Stimulated activated naive CD4-positive, alpha-beta T cell (primary cell): ENCODE measurements at regions not wholly inside any gene's neighbourhood (a gene's known extent, or its start where the extent isn't known, plus 50 kb on each side); places are given as distances from the start of the nearest gene placed in this dataset.
"Not testable (repeated sequence)": the region's sequence is repeated elsewhere in the genome, so short reads cannot be mapped to it uniquely, and the experiment has no call there.

ENCODE experiments used
- DNase-seq, 6 experiments: peaks; one replicate each; lab custom pipeline; 2025; lab: John Stamatoyannopoulos, UW

DNA sequence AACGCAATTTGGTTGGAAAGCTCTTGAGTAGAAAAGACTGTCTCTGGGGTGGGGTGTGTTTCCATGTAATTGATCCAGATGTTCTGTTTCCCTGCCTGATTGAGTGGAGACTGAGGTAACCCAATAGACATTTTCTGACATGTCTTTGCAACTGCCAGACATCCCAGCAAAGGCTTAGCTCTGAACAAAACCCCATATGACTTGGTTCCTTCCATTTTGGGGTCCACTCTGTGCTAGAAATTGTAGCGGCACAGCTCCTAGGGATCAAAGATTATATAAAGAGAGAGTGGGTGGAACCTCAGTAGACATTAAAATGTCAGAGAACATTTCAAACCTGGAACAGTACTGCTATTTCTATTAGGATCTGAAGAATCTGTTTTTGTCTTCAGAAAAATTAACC lies 189.3 kb downstream of the EDN1 start:
- DNase-seq = no peak

- no peak for DNase-seq
Measured at GRCh38 chr6:12479881-12480280, 189.7 kb downstream of the EDN1 start.

GRCh38 chr6:12480379-12480778 lies 190.2 kb downstream of the EDN1 start:
- DNase-seq = no peak

- DNase-seq = no peak
Measured at GRCh38 chr6:12481292-12481691, 191.1 kb downstream of the EDN1 start.

DNA sequence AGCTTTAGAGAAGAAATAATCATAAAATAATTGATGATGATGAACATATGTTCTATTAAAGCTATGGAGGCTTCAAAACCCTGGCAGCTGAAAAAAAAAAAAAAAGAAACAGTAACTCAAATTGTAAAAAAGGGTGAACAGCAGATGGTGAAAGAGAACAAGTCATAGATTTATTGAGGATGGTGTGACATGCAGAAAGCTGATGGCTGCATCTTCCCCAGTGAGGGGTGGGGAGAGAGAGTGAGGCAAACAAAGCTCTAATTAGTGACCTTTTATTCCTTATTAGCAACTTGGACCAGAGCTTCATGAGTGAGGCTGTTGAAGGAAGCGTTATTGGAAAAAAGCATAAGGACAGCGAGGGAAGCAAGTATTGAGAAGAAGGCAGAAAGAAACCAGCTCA lies 191.7 kb downstream of the EDN1 start:
- no peak for DNase-seq

GRCh38 chr6:12482386-12483375 lies 192.5 kb downstream of the EDN1 start:
- DNase-seq = no peak

- no peak for DNase-seq
Measured at GRCh38 chr6:12483712-12484111, 193.6 kb downstream of the EDN1 start.

DNA sequence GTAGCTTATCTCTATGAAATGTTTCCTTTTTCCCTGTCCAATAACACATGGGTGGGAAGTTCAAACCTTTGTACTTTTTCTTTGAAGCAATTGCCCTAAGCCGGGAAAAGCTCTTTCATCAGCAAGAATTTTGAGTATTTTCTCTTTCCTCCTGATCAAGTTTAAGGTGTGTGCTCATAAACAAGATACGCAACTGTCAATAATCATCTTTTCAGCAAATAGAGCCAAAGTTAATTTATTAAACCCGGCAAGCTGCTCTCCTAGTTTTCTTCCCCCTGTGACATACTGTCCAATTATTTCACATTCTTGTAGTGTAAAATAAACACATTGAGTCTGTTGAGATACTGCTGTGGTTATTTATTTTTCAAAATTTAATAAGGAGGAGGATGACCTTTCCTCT lies 194.4 kb downstream of the EDN1 start:
- DNase-seq = no peak

DNA sequence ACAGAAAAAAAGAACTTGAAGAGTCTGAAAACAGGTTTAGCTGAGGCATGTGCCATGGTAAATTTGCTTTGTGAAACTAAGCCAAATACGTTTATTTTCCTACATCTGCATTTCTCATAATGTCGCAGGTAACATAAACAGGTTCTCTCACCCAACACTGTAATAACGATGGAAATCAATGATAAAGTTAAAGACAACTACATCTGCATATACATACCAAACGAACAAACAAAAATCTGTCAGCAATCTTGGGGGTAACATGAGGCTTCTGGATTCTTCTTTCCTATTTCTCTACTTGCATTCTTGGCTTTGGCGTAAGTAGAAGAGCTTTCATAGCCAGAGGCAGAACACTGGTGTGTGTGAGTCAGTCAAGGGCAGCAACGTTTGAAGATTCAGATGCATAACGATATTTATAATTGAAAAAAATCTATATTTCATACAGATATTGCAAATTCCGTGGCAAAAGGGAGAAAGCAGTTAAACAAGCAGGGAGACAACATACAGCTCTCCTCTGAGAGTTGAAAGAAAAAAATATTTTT lies 195.1 kb downstream of the EDN1 start:
- DNase-seq = no peak

GRCh38 chr6:12485837-12486236 lies 195.7 kb downstream of the EDN1 start:
- DNase-seq = no peak

DNA sequence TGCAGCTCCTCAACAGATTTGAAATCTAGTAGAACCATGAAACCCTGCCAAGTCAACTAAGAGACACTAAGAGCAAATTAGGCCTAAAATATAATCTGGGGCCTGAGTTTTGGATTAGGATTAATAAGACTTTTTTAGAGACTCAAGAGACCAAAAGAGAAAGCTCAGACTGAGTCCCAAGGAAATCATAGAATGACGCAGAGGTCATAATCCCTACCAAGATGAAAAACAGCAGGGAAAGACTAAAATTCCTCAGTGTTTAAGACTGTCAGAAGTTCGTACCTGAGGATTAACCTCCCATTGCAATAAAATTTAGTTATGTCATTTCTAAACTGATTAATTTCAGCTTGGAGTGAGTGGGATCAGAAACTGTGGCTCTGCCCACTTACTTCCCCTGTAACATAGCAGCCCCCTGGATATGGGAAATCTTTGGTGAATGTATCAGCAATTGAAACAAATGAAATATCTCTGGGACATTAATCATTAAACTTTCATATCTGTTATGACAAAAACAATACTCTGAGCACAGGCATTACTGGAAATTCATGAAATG lies 200.3 kb downstream of the EDN1 start:
- no peak for DNase-seq

DNA sequence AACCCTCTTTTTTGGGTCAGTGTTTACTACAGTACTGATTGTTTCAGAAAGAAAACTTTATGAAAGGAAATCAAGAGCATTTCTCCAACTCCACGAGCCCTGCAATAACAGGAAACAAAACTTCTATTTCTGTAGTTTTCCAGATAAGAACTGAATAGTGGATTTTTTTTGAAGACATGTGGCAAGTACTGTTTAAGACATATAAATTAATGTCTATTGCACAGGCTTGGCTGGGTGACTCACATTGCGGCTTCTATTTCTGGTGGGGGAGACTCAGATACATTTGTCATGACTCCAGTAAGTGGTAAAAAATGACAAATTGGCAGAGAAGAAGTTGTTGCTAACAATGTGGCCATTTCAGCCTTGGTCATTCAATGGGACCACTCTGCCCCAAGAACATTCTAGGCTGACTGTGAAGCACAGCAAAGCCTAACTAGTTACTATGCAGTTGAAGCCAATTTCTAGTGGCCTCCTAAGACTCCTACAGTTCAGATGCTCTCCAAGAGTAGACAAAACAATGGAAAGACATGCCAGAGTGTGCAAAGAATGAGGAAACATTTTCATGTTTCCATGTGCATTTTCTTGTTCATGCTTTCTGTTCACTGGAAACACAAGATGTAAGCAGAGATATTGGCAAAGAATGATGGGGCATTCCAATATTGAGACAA lies 200.9 kb downstream of the EDN1 start:
- no peak for DNase-seq

DNA sequence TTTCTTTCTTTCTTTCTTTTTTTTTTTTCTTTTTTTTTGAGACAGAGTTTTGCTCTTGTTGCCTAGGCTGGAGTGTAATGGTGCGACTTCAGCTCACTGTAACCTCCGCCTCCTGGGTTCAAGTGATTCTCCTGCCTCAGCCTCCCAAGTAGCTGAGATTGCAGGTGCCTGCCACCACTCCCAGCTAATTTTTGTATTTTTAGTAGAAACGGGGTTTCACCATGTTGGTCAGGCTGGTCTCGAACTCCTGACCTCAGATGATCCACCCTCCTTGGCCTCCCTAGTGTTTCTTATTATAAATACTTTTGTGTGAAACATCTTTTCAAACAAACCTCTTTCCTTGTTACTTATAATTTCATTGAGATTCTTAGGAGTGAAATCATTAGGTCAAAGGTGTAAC lies 202.8 kb downstream of the EDN1 start:
- not testable (repeated sequence) for DNase-seq

DNA sequence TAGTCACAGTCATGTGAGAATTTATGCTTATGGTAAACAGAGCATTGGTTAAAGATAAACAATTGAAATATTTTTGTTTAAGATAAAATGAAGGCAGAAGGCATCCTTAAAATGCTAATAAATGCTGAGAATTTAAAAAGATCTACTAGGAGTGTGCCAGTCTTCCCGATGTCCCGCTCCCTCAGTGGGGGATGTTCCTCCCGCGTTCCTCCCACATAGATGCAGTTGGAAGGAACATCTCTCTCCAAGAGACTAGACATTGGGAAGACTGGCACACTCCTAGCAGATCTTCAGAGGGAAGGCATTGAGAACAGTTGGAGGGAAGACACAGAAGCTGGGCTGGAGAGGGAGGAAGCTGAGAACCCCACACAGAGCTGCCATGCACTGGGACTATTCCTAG lies 203.3 kb downstream of the EDN1 start:
- no peak for DNase-seq

- no peak for DNase-seq
Measured at GRCh38 chr6:12494161-12494560, 204.0 kb downstream of the EDN1 start.

- no peak for DNase-seq
Measured at GRCh38 chr6:12501990-12502389, 211.8 kb downstream of the EDN1 start.

DNA sequence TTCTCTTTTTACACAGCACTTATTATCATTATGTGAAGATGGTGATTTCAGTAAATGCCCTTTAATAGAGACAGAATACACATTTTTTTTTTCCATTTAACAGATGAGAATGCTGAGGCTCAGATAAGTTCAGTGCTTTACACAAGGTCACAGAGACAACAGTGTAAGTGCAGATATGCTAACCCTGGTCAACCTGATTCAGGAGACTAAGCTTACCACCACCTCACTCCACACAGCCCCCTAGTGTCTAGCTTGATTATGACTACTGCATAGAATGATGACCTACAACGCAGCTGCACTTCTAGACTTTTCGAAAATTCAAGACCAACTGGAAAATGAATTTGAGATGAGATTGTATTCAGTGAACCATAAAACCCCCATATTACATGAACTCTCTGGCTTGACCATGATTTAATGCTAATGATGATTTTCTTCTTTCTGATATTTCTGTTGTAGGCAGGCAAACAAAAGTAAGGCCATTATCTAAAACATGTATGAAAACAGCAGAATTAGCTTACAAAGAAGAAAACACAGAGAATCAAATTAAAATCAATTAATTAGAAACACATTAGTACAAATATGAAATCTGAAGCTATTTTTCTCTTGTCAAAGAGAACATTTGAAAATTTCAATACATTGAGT lies 212.1 kb upstream of the PHACTR1 start:
- no peak for DNase-seq

- DNase-seq = no peak
Measured at GRCh38 chr6:12505486-12505885, 211.1 kb upstream of the PHACTR1 start.

- DNase-seq = no peak
Measured at GRCh38 chr6:12506159-12506558, 210.4 kb upstream of the PHACTR1 start.

DNA sequence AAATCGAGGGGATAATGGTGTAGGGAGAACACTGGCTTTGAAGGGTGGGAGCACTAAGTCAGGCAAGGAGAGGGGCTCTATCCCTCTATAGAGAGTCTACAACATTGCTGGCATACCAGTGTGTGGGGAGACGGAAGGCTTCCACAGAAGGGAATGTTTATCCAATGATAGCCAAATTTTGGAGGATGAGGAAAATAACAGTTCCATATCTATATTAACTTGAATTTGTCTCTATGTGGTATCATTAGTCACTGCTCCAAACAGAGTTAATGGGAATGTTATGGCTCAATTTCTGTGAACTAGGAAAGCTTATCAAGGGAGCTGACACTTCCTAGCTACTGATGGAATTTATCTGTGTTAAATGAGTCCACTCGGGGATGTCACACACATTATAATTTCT lies 208.9 kb upstream of the PHACTR1 start:
- DNase-seq = no peak

DNA sequence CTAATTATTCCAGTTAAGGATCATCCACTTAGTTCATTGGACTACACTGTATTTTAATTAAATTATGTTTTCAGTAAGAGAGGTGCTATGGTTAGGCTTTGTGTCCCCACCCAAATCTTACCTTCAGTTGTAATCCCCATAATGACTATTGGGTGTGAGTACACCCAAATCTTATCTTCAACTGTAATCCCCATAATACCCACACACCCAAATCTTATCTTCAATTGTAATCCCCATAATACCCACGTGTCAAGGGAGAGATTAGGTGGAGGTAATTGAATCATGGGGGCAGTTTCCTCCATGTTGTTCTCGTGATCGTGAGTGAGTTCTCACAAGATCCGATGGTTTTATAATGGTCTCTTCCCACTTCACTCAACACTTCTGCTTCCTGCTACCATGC lies 208.0 kb upstream of the PHACTR1 start:
- no peak for DNase-seq

GRCh38 chr6:12509060-12509459 lies 207.5 kb upstream of the PHACTR1 start:
- no peak for DNase-seq
